DND-41 (cell line): ENCODE measurements at regions not wholly inside any gene's neighbourhood (a gene's known extent, or its start where the extent isn't known, plus 50 kb on each side); places are given as distances from the start of the nearest gene placed in this dataset.

ENCODE experiments used
- ATAC-seq: fragments of 200-7000 bp; cut with Tn5 transposase; 3 replicates; pipeline ENCODE4 v1.9.1; 2021; ENCODE audit warnings: low read depth; ENCODE audit not compliant: insufficient read depth
- DNase-seq: peaks from one replicate; pipeline ENCODE4 v3.0.0-alpha.2; 2020
- H2AFZ ChIP-seq: 2 replicates; pipeline ENCODE4 v1.6.0; 2012; ENCODE audit warnings: low read depth, low read length
- H3K27ac ChIP-seq: 2 replicates; pipeline ENCODE4 v1.5.1; 2012; ENCODE audit warnings: low read length, inconsistent platforms
- H3K27me3 ChIP-seq: fragments of 200-600 bp; sonication (generic); 2 replicates; pipeline ENCODE4 v1.6.0; 2012; ENCODE audit warnings: low read length, mild to moderate bottlenecking, inconsistent platforms; ENCODE audit not compliant: insufficient read depth, poor library complexity
- H3K36me3 ChIP-seq: 2 replicates; pipeline ENCODE4 v1.5.1; 2012; ENCODE audit warnings: low read length, inconsistent platforms; ENCODE audit not compliant: insufficient read depth
- H3K4me1 ChIP-seq: 2 replicates; pipeline ENCODE4 v1.5.1; 2012; ENCODE audit warnings: mild to moderate bottlenecking, low read length; ENCODE audit not compliant: insufficient read depth
- H3K4me2 ChIP-seq: 2 replicates; pipeline ENCODE4 v1.6.0; 2012; ENCODE audit warnings: mild to moderate bottlenecking, moderate library complexity, low read length, inconsistent platforms; ENCODE audit not compliant: insufficient read depth
- H3K4me3 ChIP-seq, 2 experiments: fragments of 200-600 bp in 1 of 2; shearing (Covaris generic) in 1 of 2; 2 replicates each; pipeline ENCODE4 v1.5.1; 2012 to 2016; ENCODE audit warnings: inconsistent platforms in 2 of 2, low read length in 2 of 2, mild to moderate bottlenecking in 2 of 2, low read depth in 1 of 2, moderate library complexity in 1 of 2
- H3K79me2 ChIP-seq: 2 replicates; pipeline ENCODE4 v1.6.0; 2012; ENCODE audit warnings: low read length, inconsistent platforms; ENCODE audit not compliant: insufficient read depth
- H3K9ac ChIP-seq: 2 replicates; pipeline ENCODE4 v1.6.0; 2012; ENCODE audit warnings: low read depth, mild to moderate bottlenecking, inconsistent platforms, low read length, moderate library complexity
- H3K9me3 ChIP-seq: 2 replicates; pipeline ENCODE4 v1.5.1; 2012; ENCODE audit warnings: low read length, moderate library complexity, mild to moderate bottlenecking, inconsistent platforms; ENCODE audit not compliant: insufficient read depth, severe bottlenecking
- H4K20me1 ChIP-seq: 2 replicates; pipeline ENCODE4 v1.6.0; 2012; ENCODE audit warnings: low read length; ENCODE audit not compliant: insufficient read depth
- CTCF ChIP-seq: IDR thresholded peaks from 2 replicates; pipeline ENCODE4 v1.5.1; 2012; ENCODE audit warnings: borderline replicate concordance, low read length, moderate library complexity, mild to moderate bottlenecking; ENCODE audit not compliant: poor library complexity, severe bottlenecking; ENCODE audit errors: extremely low read depth
- EZH2 ChIP-seq: IDR thresholded peaks from 3 replicates; pipeline ENCODE4 v1.6.1; 2012; ENCODE audit warnings: borderline replicate concordance, low read depth, mild to moderate bottlenecking, moderate library complexity, low read length, inconsistent platforms; ENCODE audit not compliant: severe bottlenecking

GRCh38 chr7:20010877-20011276 is 206.3 kb downstream of the MACC1 start:
- Histone ChIP-seq H3K79me2 (no peaks in the 10 kb centered on the region), H3K9me3 (no peaks in the 10 kb centered on the region), H3K9ac (no peak overlapping the region), H2AFZ (no peak overlapping the region), H4K20me1 (no peaks in the 10 kb centered on the region), H3K27me3 (no peaks in the 10 kb centered on the region), H3K4me2 (no peak overlapping the region), H3K4me1 (no peaks in the 10 kb centered on the region), H3K27ac (no peak overlapping the region), H3K4me3 (no peak overlapping the region), H3K36me3 (no peaks in the 10 kb centered on the region)
- ATAC-seq = no peak
- no peak for DNase-seq
- no peak for TF ChIP-seq CTCF
- TF ChIP-seq EZH2 = no peak

GRCh38 chr7:20007510-20007909 is 209.7 kb downstream of the MACC1 start:
- ATAC-seq (no peak), DNase-seq (no peak)
- no peaks in the 10 kb centered on the region for H3K9me3 ChIP-seq
- no peak overlapping the region for H2AFZ ChIP-seq
- H3K4me1 ChIP-seq = no peaks in the 10 kb centered on the region
- no peaks in the 10 kb centered on the region for H3K36me3 ChIP-seq
- no peak overlapping the region for H3K4me2 ChIP-seq
- H3K4me3 ChIP-seq = no peak overlapping the region
- no peak overlapping the region for H3K27ac ChIP-seq
- no peak overlapping the region for H3K9ac ChIP-seq
- no peak for TF ChIP-seq CTCF
- no peak for TF ChIP-seq EZH2
- H3K27me3 ChIP-seq = no peaks in the 10 kb centered on the region
- H4K20me1 ChIP-seq = no peaks in the 10 kb centered on the region
- no peaks in the 10 kb centered on the region for H3K79me2 ChIP-seq

- Histone ChIP-seq H2AFZ (no peak overlapping the region), H3K4me3 (no peak overlapping the region), H3K36me3 (no peaks in the 10 kb centered on the region), H3K4me1 (no peaks in the 10 kb centered on the region), H3K27me3 (no peaks in the 10 kb centered on the region), H3K4me2 (no peak overlapping the region), H3K79me2 (no peaks in the 10 kb centered on the region), H4K20me1 (no peaks in the 10 kb centered on the region), H3K9me3 (no peaks in the 10 kb centered on the region), H3K9ac (no peak overlapping the region), H3K27ac (no peak overlapping the region)
- DNase-seq (no peak), ATAC-seq (no peak)
- no peak for TF ChIP-seq EZH2
- TF ChIP-seq CTCF = no peak
Observed at GRCh38 chr7:20005081-20005480, 212.1 kb downstream of the MACC1 start.

GRCh38 chr7:19999681-20000080 is 217.5 kb downstream of the MACC1 start:
- H3K4me3 ChIP-seq = no peak overlapping the region
- no peaks in the 10 kb centered on the region for H3K9me3 ChIP-seq

More at GRCh38 chr7:19999681-20000080, 217.5 kb downstream of the MACC1 start:
- H3K4me2 ChIP-seq = no peak overlapping the region
- no peaks in the 10 kb centered on the region for H3K79me2 ChIP-seq
- no peaks in the 10 kb centered on the region for H3K27me3 ChIP-seq
- DNase-seq = no peak
- H3K9ac ChIP-seq = no peak overlapping the region
- H4K20me1 ChIP-seq = no peaks in the 10 kb centered on the region
- no peak overlapping the region for H2AFZ ChIP-seq
- no peak for TF ChIP-seq EZH2
- H3K27ac ChIP-seq = no peak overlapping the region
- H3K36me3 ChIP-seq = no peaks in the 10 kb centered on the region
- no peaks in the 10 kb centered on the region for H3K4me1 ChIP-seq
- no peak for ATAC-seq
